Tibial artery (tissue), 4 donors: ENCODE measurements at regions not wholly inside any gene's neighbourhood (a gene's known extent, or its start where the extent isn't known, plus 50 kb on each side); places are given as distances from the start of the nearest gene placed in this dataset.

ENCODE experiments used
- DNase-seq, 2 donors: peaks; one replicate each; pipeline ENCODE4 v3.0.0-alpha.2; 2019
- H3K27ac ChIP-seq, 2 donors: fragments of 200-600 bp; sonication (generic) in 1 of 2; 1 replicate in 1 of 2; 2 replicates in 1 of 2; pipeline ENCODE4 v1.5.1; 2018 to 2019; ENCODE audit warnings: mild to moderate bottlenecking in 1 of 2
- H3K27me3 ChIP-seq, 2 donors: fragments of 200-600 bp; sonication (generic) in 1 of 2; one replicate each; pipeline versions ENCODE4 v1.5.1 to v1.6.0; 2016 to 2019
- H3K36me3 ChIP-seq, 3 donors: fragments of 200-600 bp; sonication (generic) in 2 of 3; one replicate each; pipeline ENCODE4 v1.5.1; 2016 to 2019; ENCODE audit warnings: mild to moderate bottlenecking in 2 of 3
- H3K4me1 ChIP-seq, 4 donors: fragments of 200-600 bp; sonication (generic) in 2 of 4; 1 replicate in 3 of 4; 2 replicates in 1 of 4; pipeline ENCODE4 v1.5.1; 2016 to 2019
- H3K4me3 ChIP-seq, 2 donors: fragments of 200-600 bp; sonication (generic) in 1 of 2; 1 replicate in 1 of 2; 2 replicates in 1 of 2; pipeline ENCODE4 v1.5.1; 2018 to 2019; ENCODE audit warnings: mild to moderate bottlenecking in 2 of 2
- H3K9me3 ChIP-seq, 3 donors: fragments of 200-600 bp; sonication (generic) in 1 of 3; one replicate each; pipeline ENCODE4 v1.5.1; 2016 to 2019
- CTCF ChIP-seq, 2 experiments: fragments of 200-600 bp in 1 of 2; fragments of 450-650 bp in 1 of 2; IDR thresholded peaks; one replicate each; pipeline ENCODE4 v1.5.1; 2017 to 2019; ENCODE audit warnings: antibody characterized with exemption in 2 of 2, mild to moderate bottlenecking in 1 of 2, moderate library complexity in 1 of 2
- intact Hi-C: fragments of 100-400 bp; cut with DNase I; formaldehyde crosslinking; loops from one replicate; pipeline ENCODE4 v1.15.0; 2023; ENCODE audit warnings: low total_unique reads

GRCh38 chr6:9420316-9421015, 985.1 kb upstream of the SLC35B3 start:
- Histone ChIP-seq H3K27me3 (no peaks in the 10 kb centered on the region), H3K9me3 (no peaks in the 10 kb centered on the region), H3K27ac (no peak overlapping the region), H3K4me3 (no peak overlapping the region), H3K4me1 (no peaks in the 10 kb centered on the region), H3K36me3 (no peaks in the 10 kb centered on the region)
- intact Hi-C loops = no loop called here
- TF ChIP-seq CTCF (IDR thresholded peaks at IDR 0.05) = no peak
- DNase-seq = no peak

- no peak overlapping the region for H3K27ac ChIP-seq
- DNase-seq = no peak
- no peaks in the 10 kb centered on the region for H3K27me3 ChIP-seq
- H3K4me1 ChIP-seq = no peaks in the 10 kb centered on the region
- no peak overlapping the region for H3K4me3 ChIP-seq
- no peaks in the 10 kb centered on the region for H3K9me3 ChIP-seq
- no peaks in the 10 kb centered on the region for H3K36me3 ChIP-seq
- intact Hi-C loops = no loop called here
- no peak for TF ChIP-seq CTCF (IDR thresholded peaks at IDR 0.05)
Observed at GRCh38 chr6:9417400-9417799, 982.1 kb upstream of the SLC35B3 start.

GRCh38 chr6:9412951-9413559, 977.7 kb upstream of the SLC35B3 start:
- TF ChIP-seq CTCF (IDR thresholded peaks at IDR 0.05) = no peak
- Histone ChIP-seq H3K27me3 (no peaks in the 10 kb centered on the region), H3K4me1 (no peaks in the 10 kb centered on the region), H3K9me3 (no peaks in the 10 kb centered on the region), H3K36me3 (no peaks in the 10 kb centered on the region), H3K27ac (no peak overlapping the region), H3K4me3 (no peak overlapping the region)
- intact Hi-C loops = no loop called here
- no peak for DNase-seq

GRCh38 chr6:9409126-9409525, 973.8 kb upstream of the SLC35B3 start:
- Histone ChIP-seq H3K27me3 (no peaks in the 10 kb centered on the region), H3K27ac (no peak overlapping the region), H3K4me1 (no peaks in the 10 kb centered on the region), H3K9me3 (no peaks in the 10 kb centered on the region), H3K4me3 (no peak overlapping the region), H3K36me3 (no peaks in the 10 kb centered on the region)
- intact Hi-C loops = loop anchor here (10.0 kb wide), 1 partner anchor 1544 kb away; no protein-coding TSS in a partner anchor
- no peak for TF ChIP-seq CTCF (IDR thresholded peaks at IDR 0.05)
- DNase-seq = no peak

- Histone ChIP-seq H3K36me3 (no peaks in the 10 kb centered on the region), H3K4me1 (no peaks in the 10 kb centered on the region), H3K4me3 (no peak overlapping the region), H3K27me3 (no peaks in the 10 kb centered on the region), H3K27ac (no peak overlapping the region), H3K9me3 (no peaks in the 10 kb centered on the region)
- TF ChIP-seq CTCF (IDR thresholded peaks at IDR 0.05) = no peak
- intact Hi-C loops = loop anchor here (10.0 kb wide), 1 partner anchor 1544 kb away; no protein-coding TSS in a partner anchor
- DNase-seq = no peak
Observed at GRCh38 chr6:9408402-9409117, 973.2 kb upstream of the SLC35B3 start.
